Left renal cortex interstitium (tissue), 4 donors: ENCODE measurements at regions not wholly inside any gene's neighbourhood (a gene's known extent, or its start where the extent isn't known, plus 50 kb on each side); places are given as distances from the start of the nearest gene placed in this dataset.

ENCODE experiments used
- DNase-seq, 4 donors: peaks; one replicate each; pipeline ENCODE4 v3.0.0-alpha.2; 2013; ENCODE audit warnings: low read depth in 4 of 4, low spot score in 2 of 4, missing footprints in 1 of 4

DNA sequence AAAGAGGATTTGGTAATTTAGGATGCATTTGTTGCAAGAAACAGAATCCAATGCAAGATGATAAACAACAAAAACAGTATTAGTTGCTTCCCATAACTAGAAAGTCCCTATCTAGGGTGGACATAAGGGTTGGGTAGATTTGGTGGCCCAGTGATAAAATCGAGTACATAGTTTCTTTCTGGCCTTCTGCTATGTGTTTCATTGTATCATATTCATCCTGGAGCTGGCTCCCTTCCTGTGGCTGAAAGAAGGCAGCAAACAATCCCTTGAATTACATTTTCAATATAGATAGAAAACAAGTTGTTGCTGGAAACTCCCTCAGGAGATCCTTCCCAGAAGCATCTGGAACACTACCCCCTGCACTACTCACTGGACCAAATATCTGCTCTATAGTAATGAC, 135.1 kb downstream of the ID4 start:
- no peak for DNase-seq

DNA sequence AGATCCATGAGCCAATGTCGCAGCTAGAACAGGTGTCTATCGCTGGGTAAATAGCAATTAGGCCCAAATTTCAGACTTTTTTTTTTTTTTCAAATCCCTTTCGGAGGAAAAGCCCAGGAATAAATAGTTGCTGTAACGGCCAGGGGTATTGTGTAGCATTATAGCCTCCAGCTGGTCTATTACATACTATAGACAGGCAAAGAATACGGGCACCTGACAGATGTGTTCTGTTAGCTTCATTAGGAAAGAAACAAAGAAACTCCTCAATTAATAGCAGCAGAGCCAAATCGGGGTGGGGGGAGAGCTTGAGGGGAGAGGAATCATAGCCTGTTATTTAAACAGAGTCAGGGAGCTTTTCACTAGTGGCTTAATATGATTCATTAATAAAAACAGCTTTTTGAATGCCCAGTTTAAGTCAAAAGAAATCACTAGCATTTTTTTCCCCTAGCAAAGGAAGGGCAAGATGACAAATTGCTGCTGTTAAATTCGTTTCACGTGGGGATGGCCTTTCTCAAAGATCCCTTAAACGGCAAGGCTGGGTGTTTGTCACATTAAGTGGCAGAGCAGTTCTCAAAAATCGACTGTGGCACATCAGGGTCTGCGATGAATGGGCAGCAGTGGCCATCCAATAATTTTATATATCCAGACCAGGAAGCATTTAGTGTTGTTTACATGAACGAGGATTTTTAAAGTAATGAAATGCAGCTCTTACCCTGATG, 139.4 kb downstream of the ID4 start:
- DNase-seq = no peak

DNA sequence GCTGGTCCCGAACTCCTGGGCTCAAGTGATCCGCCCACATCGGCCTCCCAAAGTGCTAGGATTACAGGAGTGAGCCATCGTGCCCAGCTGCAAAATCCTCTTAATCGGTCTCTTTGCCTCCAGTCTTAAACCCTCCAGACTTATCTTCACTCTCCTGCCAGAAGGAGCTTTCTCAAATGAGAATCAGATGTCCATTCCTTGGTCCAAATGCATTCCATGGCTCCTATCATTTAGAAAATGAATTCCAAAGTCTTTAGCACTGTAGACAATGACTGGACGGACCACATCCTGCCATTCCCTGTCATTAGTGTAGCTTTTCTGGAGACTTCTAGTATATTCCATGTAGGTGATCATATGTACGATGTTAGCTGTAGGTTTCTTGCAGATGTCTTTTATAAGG, 141.9 kb downstream of the ID4 start:
- no peak for DNase-seq

DNA sequence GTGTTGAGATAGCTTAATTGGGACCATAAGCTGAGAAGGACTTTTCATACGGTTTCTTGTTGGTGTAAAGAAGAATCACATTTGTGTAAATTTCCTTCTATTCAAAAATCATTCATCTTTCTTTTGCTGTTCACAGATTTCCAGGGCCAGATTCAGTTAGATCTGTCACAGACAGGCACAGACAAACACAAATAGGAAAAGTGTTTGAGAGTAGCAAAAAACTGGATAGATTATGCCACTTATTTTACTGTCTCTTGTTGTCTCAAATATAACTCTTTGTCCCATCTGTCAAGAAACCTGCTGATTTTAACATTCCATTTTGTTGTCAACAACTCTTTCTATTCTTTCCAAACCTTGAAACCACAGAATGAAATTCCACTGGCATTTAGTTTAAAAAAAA, 142.8 kb downstream of the ID4 start:
- DNase-seq = no peak

DNA sequence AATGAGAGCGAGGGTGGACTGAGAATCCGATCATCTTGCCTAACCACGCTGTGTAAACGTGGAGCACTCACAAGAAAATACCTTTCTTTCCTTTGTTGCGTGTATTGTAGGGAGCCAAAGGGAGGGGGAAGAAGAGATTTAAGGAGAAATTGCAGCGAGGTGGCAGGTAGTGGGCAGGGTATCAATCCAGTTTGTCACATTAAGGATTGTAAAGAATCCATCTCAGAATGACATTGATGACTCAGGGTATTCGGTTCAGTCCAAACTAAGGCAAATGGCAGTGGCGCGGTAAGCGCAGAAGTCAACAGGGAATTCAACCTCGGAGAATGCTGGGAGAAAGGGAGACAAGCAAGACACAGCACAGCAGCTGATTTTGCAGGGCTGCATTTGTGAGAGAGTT, 146.2 kb downstream of the ID4 start:
- DNase-seq = no peak

DNA sequence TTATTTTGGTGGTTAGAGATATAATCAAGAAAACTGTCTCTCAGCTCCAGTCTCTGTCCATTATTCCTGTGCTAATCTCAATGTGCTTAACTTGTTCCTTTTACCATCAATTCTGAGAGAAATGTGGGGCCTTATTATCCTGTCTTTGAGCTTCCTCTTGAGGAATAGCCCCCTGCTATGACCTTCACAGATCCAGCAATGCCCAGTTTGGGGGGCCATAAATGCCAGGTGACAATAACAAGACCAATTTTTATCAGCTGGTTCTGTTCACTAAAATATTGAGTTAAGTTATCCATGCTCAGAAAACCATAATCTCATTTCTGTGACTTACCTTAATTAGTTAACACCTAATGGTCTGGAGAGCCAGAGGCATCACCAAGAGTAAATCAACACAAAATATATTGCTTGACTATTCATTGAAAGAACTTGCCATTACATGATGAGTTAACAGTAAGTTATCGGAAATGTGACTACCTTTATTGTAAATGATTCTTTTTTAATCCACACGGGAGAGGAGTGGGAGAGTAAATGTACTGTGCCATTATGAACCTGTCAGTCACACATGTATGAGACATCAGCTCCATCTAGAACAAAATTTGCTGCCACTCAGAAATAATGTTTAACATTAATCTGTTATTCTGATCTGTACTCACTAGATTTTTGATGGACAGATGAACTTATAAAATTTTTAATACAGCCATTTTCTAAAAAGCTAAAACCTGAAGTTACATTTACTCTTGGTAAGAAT, 149.7 kb downstream of the ID4 start:
- DNase-seq = no peak

DNA sequence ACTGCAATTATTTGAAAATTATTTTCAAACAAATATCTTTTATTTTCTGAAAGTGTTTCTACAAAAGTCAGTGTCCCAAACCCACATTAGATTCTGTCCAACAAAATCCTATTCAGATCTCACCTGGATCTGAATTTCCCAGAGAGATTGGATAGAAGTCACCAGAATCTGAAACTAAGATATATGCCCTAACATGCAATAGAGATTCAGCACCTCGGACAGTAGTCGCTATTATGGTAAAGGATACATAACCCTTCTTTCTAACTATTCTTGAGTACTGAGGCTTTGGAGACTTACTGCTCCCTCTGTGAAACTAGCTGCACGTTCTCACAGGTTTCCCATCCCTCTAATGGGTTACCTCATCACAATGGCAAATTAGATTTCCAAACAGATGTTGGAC, 151.4 kb downstream of the ID4 start:
- peak in 3 of 4 donors; percentile 8 to 39 (median 28) for DNase-seq

DNA sequence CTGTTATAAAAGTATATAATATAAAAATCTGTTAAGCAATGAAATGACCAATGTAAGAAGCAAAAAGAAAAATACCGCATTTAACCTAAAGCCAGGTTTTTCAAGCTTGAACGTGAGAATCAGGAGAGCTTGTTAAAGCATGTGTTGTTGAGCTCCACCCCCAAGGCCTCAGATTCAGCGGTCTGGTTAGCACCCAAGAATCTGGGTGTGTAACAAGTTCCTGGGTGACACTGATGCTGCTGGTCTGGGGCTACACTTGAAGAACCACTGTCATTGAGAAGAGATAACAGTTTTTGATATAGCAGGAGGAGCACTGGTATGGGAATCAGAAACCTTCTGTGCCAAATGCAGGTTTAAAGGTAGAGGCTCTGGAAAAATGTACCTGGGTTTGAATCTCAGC, 154.0 kb downstream of the ID4 start:
- no peak for DNase-seq

DNA sequence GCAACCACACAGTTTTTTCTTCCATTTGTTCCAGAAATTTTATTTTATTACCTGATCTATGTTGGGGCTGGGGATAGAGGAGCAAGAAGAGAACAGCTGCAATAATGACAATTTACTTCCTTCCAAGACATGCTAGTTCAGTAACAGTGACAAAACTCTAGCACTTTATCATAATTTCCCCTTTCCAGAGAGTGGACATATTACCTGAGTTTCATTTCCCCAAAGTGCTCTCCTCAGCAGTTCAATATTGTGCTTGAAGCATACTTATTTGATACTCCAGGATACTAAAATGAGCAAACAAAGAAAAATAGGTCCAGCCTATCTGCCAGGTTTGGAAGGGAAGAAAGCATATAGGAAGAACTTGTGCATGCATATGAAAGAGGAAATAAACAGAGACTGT, 157.7 kb downstream of the ID4 start:
- DNase-seq = no peak

DNA sequence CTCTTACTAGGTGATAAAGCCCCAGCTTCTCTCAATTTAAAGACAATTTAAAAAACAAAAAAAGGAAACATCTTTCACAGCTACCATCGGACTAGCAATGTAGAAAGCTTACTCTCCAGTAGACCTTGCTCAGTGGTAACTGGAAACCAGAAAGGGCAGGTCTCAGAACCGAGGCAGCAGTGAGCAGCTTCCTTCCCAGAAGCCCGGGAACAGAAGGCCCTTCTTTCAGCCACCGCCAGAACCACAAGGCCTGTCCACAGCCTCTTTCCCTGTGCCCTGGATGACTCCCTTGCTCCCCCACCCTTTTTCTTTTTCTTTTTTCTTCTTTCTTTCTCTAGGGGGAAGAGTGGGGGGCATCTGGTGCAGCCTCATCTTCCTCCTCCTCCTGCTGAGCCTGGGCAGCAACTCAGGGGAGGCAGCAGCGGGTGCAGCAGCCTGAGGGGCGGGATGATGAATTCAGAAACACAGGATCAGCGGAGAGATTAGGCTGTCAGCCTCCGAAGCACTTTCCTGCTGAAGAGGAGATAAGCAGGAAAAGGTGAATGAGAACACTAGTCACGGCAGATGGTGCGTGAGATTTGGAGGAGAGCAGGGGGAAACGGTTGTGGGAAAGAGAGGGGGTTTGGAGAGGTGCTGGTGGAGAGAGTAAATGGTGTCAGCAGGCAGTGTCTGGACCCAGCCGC, 158.5 kb downstream of the ID4 start:
- DNase-seq = no peak

DNA sequence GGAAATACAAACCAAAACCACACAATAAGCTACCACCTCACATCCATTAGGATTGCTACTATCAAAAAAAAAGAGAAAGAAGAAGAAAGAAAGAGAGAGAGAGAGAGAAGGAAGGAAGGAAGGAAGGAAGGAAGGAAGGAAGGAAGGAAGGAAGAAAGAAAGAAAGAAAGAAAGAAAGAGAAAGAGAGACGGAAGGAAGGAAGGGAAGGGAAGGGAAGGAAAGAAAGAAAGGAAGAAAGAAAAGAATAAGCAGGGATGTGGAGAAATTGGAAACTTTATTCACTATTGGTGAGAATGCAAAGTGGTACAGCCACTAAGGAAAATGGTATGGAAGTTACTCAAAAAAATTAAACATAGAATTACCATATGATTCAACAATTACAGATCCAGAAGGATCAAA, 159.9 kb downstream of the ID4 start:
- no peak for DNase-seq

DNA sequence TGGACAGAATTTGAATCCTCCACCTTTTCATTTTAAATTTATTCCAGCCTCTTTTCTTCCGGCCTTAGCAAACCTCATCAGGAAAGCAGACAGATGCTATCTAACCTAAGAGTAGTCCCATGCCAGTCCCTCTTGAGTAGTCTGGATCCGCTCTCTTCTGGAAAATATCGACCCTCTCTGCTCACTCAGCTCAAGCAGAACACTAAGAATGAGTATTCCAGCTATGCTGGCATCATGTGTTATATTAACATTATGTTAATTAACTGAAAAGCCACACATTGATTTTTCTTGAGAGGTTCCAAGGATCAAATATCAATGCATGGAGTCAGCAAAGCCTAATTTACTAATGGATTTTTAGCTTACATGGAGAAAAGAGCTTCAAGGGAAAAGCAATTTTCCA, 161.4 kb downstream of the ID4 start:
- no peak for DNase-seq

DNA sequence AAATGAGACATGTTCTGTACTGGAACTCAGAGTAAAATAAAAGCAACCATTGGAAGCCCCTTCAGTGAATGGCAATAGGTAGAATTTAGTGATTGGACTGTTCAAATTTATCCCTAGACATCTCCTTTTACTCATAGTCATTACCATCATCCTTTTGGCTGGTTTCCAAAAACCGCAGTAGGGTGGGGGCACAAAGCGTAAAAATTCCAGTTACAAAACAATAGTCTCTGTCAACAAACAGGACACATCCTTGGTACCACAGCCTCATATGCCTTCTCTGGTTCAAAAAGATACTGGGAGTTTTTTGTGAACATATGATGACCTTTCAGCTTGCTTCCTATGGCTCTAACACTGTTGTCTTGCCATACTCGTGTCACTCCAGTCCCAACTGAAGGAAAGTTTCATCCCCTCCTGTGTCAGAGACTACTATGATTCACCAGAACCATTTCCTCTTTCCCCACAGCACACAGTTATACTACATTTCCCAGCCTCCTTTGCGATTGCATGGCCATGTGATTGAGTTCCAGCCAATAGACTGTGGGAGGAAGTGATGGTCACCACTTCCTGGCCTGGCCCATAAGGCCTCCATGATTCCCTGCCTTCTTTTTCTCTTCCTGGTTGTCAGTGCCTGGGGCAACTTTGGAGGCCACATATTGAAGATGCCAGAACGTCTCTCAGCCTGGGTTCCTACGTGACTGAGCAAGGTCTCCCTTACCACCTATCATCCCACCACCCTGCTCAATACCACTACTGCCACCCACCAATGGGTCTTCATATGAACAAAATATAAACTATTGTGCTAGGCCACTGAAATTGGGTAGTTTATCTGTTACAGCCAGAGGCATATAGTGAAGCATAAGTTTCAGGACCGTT, 162.4 kb downstream of the ID4 start:
- no peak for DNase-seq

DNA sequence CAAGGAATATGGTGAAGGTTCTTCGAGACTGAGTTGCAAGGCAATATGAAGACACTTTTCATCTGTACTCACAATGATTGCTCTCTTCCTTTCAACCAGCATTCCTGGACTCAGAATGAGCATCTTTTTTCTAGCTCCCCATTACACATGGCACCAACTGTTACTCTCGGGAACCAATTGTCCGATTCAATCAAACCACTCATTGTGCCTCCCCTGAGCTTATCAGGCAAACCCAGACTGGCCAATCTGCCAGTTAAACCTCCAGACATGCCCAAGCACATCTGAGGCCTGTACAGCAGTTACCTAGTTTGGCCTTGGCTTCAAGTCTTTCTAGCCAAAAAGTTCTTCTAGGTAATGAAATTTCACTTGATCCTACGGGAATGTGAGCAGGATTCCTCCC, 164.1 kb downstream of the ID4 start:
- no peak for DNase-seq

DNA sequence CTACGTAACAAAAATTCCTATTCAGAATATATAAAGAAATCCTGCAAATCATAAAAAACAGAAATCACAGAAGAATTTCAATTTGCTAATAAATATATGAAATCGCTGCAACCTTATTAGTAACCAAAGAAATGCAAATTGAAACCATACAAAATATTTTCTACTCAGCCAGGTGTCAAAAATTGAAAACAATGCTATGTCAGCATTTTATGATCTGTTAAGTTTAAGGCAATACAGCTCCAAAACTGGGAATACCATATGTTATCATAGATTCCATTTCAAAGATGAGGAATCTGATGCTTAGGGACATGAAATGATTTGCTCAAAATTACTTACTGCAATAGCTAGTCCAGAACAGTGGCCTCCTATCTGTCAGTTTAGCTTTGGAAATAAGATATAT, 168.9 kb downstream of the ID4 start:
- DNase-seq = no peak

DNA sequence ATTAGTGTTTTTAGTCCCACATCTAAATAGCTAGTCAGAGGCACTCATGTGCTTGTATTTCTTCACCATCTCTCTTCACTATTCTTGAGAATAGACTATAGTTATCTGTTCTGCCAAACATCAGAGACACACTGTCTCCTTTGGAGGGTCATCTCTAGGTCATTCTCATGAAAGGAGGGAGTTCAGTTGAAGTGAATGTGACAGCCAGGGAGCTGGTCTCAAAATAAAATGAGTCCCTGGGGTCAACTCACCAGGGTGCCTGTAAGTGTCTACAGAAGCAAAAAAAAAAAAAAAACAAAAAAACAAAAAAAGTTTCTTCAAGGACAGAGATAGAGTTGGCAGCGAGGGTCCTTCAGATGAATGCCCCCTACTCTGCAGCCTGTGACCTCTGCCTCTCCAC, 171.0 kb downstream of the ID4 start:
- DNase-seq = no peak

DNA sequence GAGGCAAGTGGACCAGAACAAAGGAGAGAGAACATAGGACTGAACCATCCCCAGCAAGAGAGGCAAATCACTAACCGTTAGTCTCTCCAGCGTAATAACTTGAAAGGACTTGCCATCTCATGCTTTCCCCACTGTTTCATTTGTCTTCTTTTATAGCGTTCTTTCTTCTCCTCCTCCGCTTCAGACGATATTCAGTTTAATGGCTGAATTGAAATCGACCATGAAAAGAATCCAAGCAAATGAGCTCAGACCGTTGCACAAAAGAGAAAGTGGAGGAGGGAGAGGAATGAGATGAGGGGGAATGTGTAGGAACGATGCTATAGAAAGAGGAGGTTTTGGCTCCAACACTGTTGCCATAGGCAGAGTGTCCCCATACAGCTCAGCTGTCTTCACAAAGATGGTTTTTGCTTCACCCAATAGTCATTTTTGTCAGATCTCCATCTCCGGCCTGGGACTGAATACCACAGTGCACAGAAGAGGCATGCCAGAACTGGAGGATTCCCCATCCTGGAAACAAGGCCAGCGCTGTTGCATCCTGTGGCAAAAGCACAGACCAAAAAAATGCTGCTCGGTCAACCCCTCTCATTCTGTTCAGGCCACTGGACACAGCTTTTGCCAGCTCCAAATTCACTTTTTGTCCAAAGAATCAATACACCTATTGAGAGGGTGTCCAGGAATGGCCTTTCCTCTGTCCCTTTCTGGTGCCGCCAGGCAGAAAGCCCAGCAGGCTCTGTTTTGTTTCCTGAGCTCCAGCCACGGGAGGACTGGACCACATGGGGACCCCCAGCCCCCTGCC, 176.1 kb downstream of the ID4 start:
- DNase-seq = no peak

DNA sequence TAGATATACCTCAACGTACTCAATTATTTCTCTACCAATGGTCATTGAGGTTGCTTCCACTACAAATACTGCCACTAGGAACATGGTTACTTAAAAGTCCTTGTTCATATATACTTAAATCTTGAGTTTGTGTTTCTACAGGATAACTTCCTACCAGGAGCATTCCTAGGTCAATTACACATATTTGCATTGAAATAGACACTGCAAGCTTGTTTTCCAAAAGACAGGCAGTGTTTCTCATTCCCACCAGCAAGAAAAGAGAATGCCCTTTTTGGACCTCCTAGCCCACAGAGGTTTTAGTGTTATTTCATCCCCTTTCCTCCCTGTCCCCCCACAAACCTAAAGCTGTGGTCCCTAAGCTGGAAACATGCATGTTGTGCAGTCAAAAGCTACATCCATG, 177.3 kb downstream of the ID4 start:
- DNase-seq = no peak

DNA sequence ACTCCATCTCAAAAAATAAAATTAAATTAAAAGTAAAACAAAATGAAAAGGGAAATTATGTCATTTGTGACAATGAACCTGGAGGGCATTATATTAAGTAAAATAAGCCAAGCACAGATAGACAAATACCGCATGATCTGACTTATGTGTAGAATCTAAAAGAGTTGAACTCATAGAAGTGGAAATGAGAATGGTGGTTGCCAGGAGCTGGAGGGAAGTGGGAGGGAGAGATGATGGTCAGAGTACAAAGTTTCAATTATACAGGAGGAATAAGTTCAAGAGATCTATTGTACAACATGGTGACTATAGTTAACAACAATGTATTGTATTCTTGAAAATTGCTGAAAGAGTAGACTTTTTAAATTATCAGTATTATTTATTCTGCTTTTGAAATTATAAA, 183.4 kb downstream of the ID4 start:
- no peak for DNase-seq

DNA sequence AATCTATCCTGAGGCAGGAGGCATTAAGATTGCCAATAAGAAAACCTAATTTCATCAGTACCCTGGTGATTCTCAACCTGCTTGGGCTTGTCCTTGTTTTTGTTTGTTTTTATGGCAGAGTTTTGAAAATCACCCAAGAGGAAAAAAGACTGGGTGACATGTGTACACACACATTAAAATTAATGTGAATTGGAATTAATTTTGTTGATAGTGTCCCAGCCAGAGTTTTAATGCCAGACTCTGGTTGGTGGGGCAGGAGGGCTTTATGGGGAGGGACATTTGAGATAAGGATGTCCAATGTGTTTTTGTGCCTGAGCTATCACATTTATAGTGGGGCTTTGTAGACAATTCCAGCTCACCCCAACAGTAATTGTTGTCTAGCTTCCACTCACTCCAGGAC, 184.6 kb downstream of the ID4 start:
- DNase-seq = no peak
